Upper lobe of right lung (tissue), 1 donor: ENCODE measurements at regions not wholly inside any gene's neighbourhood (a gene's known extent, or its start where the extent isn't known, plus 50 kb on each side); places are given as distances from the start of the nearest gene placed in this dataset.
A peak's percentile ranks its signal among the peaks of the same experiment; 100 is the strongest.

Experiments
- ATAC-seq: fragments of 200-7000 bp; cut with Tn5 transposase; one replicate; pipeline ENCODE4 v1.9.1; 2020; ENCODE audit warnings: mild to moderate bottlenecking, moderate library complexity
- DNase-seq: peaks from one replicate; pipeline ENCODE4 v3.0.0-alpha.2; 2020
- H3K27ac ChIP-seq: fragments of 200-600 bp; one replicate; pipeline ENCODE4 v1.8.0; 2022
- H3K27me3 ChIP-seq: fragments of 200-600 bp; one replicate; pipeline ENCODE4 v1.8.0; 2022; ENCODE audit warnings: mild to moderate bottlenecking
- H3K36me3 ChIP-seq: fragments of 200-600 bp; one replicate; pipeline ENCODE4 v1.8.0; 2022
- H3K4me1 ChIP-seq: fragments of 200-600 bp; one replicate; pipeline ENCODE4 v1.8.0; 2022
- H3K4me3 ChIP-seq: fragments of 200-600 bp; one replicate; pipeline ENCODE4 v1.8.0; 2022; ENCODE audit warnings: mild to moderate bottlenecking
- H3K9me3 ChIP-seq: fragments of 200-600 bp; one replicate; pipeline ENCODE4 v1.8.0; 2022
- CTCF ChIP-seq: fragments of 200-600 bp; IDR thresholded peaks from one replicate; pipeline ENCODE4 v1.8.0; 2022; ENCODE audit warnings: antibody characterized with exemption
- intact Hi-C: fragments of 100-400 bp; cut with DNase I; formaldehyde crosslinking; loops from one replicate; pipeline ENCODE4 v1.11.0; 2022
- donor health status: DM: no; HTN: yes; CAD: no; lungs with severe emphysema.

- H3K27ac ChIP-seq, result no peak overlapping the region
- no peaks in the 10 kb centered on the region for H3K27me3 ChIP-seq
- no peaks in the 10 kb centered on the region for H3K9me3 ChIP-seq
- H3K4me3 ChIP-seq, result no peak overlapping the region
- DNase-seq (no peak), ATAC-seq (peak; percentile 95)
- intact Hi-C loops, result no loop called here
- no peaks in the 10 kb centered on the region for H3K4me1 ChIP-seq
- peak; percentile 60 for TF ChIP-seq CTCF
- no peaks in the 10 kb centered on the region for H3K36me3 ChIP-seq
These were observed 410.5 kb upstream of the CADM2 start for GRCh38 chr3:84547971-84548970.

GRCh38 chr3:84555629-84556028 lies 403.2 kb upstream of the CADM2 start:
- no peak for TF ChIP-seq CTCF
- H3K4me1 ChIP-seq, result no peaks in the 10 kb centered on the region

GRCh38 chr3:84566256-84566655 lies 392.5 kb upstream of the CADM2 start:
- intact Hi-C loops, result no loop called here
- Histone ChIP-seq H3K36me3 (no peaks in the 10 kb centered on the region), H3K4me1 (no peaks in the 10 kb centered on the region), H3K27me3 (no peaks in the 10 kb centered on the region), H3K27ac (no peak overlapping the region), H3K4me3 (no peak overlapping the region), H3K9me3 (no peaks in the 10 kb centered on the region)
- TF ChIP-seq CTCF, result no peak
- ATAC-seq, result no peak
- DNase-seq, result no peak

More at GRCh38 chr3:84555629-84556028, 403.2 kb upstream of the CADM2 start:
- Histone ChIP-seq H3K27me3 (no peaks in the 10 kb centered on the region), H3K27ac (no peak overlapping the region), H3K36me3 (no peaks in the 10 kb centered on the region), H3K9me3 (no peaks in the 10 kb centered on the region), H3K4me3 (no peak overlapping the region)
- intact Hi-C loops, result no loop called here
- DNase-seq (no peak), ATAC-seq (no peak)

- Histone ChIP-seq H3K4me1 (no peaks in the 10 kb centered on the region), H3K9me3 (no peaks in the 10 kb centered on the region), H3K27me3 (no peaks in the 10 kb centered on the region), H3K4me3 (no peak overlapping the region), H3K36me3 (no peaks in the 10 kb centered on the region), H3K27ac (no peak overlapping the region)
- intact Hi-C loops, result no loop called here
- DNase-seq (no peak), ATAC-seq (no peak)
- TF ChIP-seq CTCF, result no peak
These were observed 391.0 kb upstream of the CADM2 start for GRCh38 chr3:84567796-84568195.

GRCh38 chr3:84573962-84574361 lies 384.8 kb upstream of the CADM2 start:
- Histone ChIP-seq H3K36me3 (no peaks in the 10 kb centered on the region), H3K9me3 (no peaks in the 10 kb centered on the region), H3K4me1 (no peaks in the 10 kb centered on the region), H3K27me3 (no peaks in the 10 kb centered on the region), H3K27ac (no peak overlapping the region), H3K4me3 (no peak overlapping the region)
- no peak for TF ChIP-seq CTCF
- DNase-seq (no peak), ATAC-seq (no peak)
- intact Hi-C loops, result no loop called here
